ENCODE measurements at regions not wholly inside any gene's neighbourhood (a gene's known extent, or its start where the extent isn't known, plus 50 kb on each side); places are given as distances from the start of the nearest gene placed in this dataset.

DNA sequence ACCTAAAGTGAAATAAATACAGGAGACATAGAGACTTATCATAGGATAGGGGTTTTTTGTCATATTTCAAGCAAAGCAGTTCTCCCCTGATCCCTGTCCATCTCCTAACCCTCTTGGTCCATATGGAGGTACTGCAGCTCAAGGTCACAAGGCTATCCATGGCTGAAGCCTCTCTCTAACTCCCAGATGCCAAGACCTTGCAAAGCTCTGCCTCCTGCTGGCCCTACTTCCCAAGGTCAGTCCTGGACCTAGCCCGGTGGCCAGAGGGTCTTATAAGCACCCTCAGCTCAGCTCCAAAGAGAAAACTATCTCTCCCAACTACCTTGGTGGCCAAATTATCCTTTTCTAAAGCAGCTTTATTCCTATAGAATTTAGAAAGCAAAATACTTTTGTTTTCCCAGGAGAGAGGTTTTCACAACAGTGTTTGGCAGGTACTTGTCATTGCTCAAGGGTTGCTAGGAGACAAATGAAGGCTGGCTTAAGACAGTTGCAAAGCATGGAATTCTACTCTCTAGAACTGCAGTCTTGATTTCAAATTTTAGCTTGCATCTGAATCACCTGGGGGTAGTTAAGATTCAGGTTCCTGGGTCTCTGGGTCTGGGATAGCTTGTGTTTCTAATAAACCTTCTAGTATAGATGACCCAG lies 121.5 kb downstream of the XCL2 start:
- no peak for DNase-seq
- TF ChIP-seq EZH2 (optimal IDR thresholded peaks at IDR 0.05; ENCODE audit: low read depth, low read length) (no peak), EZH2phosphoT487 (IDR thresholded peaks at IDR 0.05; ENCODE audit: low read length) (no peak)
- TF ChIP-seq, protein P1, sequence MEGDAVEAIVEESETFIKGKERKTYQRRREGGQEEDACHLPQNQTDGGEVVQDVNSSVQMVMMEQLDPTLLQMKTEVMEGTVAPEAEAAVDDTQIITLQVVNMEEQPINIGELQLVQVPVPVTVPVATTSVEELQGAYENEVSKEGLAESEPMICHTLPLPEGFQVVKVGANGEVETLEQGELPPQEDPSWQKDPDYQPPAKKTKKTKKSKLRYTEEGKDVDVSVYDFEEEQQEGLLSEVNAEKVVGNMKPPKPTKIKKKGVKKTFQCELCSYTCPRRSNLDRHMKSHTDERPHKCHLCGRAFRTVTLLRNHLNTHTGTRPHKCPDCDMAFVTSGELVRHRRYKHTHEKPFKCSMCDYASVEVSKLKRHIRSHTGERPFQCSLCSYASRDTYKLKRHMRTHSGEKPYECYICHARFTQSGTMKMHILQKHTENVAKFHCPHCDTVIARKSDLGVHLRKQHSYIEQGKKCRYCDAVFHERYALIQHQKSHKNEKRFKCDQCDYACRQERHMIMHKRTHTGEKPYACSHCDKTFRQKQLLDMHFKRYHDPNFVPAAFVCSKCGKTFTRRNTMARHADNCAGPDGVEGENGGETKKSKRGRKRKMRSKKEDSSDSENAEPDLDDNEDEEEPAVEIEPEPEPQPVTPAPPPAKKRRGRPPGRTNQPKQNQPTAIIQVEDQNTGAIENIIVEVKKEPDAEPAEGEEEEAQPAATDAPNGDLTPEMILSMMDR (IDR thresholded peaks at IDR 0.05; ENCODE audit: low read length), result no peak

DNA sequence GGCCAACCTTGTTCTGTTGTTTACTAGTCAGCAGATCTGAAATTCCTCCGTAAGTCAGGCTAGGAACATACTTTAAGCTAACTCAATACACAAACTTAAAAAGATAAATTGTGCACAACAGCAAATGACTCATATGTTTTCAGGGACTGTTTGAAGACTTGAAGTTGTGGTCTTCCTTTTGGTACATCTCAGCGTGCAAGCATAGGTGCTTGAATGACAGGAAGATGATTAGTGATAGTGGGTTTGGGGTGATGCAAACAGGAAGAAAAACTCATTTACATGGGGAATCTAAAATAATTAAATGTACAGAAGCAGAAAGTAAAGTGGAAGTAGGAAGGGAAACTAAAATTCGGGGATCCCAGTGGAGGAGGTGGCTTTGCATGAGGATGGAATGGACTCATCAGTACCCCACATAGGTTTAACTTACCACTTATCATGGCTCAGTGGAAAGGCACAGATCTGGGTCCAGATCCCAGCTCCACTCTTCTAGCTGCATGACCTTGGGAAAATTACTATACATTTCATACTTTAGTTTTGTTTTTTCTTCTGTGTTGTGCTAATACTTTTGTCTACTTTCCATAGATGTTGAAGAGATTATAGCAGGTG lies 122.3 kb downstream of the XCL2 start:
- Histone ChIP-seq H3K9me2 (replicated peaks; ENCODE audit: insufficient read depth, low read length) (no peaks in the 10 kb centered on the region), H3K4me2 (ENCODE audit: low read depth, low read length) (no peak overlapping the region), H3K9me3 (replicated peaks; ENCODE audit: insufficient read depth, low read length) (no peaks in the 10 kb centered on the region), H3F3A (ENCODE audit: insufficient read depth, low read length) (no peaks in the 10 kb centered on the region), H3K4me1 (ENCODE audit: low read length) (no peaks in the 10 kb centered on the region), H3K79me2 (ENCODE audit: low read length) (no peaks in the 10 kb centered on the region), H4K20me1 (ENCODE audit: insufficient read depth, low read length) (no peaks in the 10 kb centered on the region), H3K9ac (ENCODE audit: low read length) (no peak overlapping the region), H3K27me3 (replicated peaks; ENCODE audit: insufficient read depth, low read length) (no peaks in the 10 kb centered on the region), H2AFZ (ENCODE audit: low read length) (no peak overlapping the region), H3K36me3 (replicated peaks; ENCODE audit: insufficient read depth, low read length) (no peaks in the 10 kb centered on the region), H3K4me3 (ENCODE audit: low read length) (no peak overlapping the region), H3K27ac (ENCODE audit: low read length) (no peak overlapping the region)
- no peak for TF ChIP-seq EZH2 (optimal IDR thresholded peaks at IDR 0.05; ENCODE audit: low read depth, low read length)
- no peak for TF ChIP-seq EZH2phosphoT487 (IDR thresholded peaks at IDR 0.05; ENCODE audit: low read length)
- TF ChIP-seq, protein P1 (IDR thresholded peaks at IDR 0.05; ENCODE audit: low read length), result no peak
- no peak for DNase-seq

More for the DNA sequence above, 121.5 kb downstream of the XCL2 start:
- no peaks in the 10 kb centered on the region for H3K9me3 ChIP-seq (replicated peaks; ENCODE audit: insufficient read depth, low read length)
- H3K36me3 ChIP-seq (replicated peaks; ENCODE audit: insufficient read depth, low read length), result no peaks in the 10 kb centered on the region
- no peak overlapping the region for H2AFZ ChIP-seq (ENCODE audit: low read length)
- no peak overlapping the region for H3K9ac ChIP-seq (ENCODE audit: low read length)
- H4K20me1 ChIP-seq (ENCODE audit: insufficient read depth, low read length), result no peaks in the 10 kb centered on the region
- no peaks in the 10 kb centered on the region for H3K4me1 ChIP-seq (ENCODE audit: low read length)
- H3K27ac ChIP-seq (ENCODE audit: low read length), result no peak overlapping the region
- H3K4me2 ChIP-seq (ENCODE audit: low read depth, low read length), result no peak overlapping the region
- no peaks in the 10 kb centered on the region for H3K27me3 ChIP-seq (replicated peaks; ENCODE audit: insufficient read depth, low read length)
- H3F3A ChIP-seq (ENCODE audit: insufficient read depth, low read length), result no peaks in the 10 kb centered on the region
- no peaks in the 10 kb centered on the region for H3K9me2 ChIP-seq (replicated peaks; ENCODE audit: insufficient read depth, low read length)
- no peak overlapping the region for H3K4me3 ChIP-seq (ENCODE audit: low read length)
- no peaks in the 10 kb centered on the region for H3K79me2 ChIP-seq (ENCODE audit: low read length)

DNA sequence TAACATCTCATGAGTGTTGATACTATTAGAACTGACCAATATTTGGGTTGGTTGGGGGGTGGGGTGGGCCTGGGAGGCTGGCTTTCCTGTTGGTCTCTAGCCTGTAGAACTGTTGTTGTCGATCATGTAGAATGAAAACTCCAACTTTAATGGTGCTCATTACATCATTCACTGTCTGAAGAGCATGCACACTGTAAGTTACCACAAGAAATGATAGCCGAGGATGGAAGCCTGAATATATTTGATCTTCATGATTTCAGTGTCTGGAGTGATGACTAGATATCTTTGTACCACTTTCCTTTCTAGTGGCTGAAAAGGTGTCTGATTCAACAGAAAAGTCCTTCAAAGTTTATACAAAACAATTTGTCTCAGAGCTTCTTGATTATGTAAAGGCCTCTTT lies 123.6 kb downstream of the XCL2 start:
- no peaks in the 10 kb centered on the region for H3F3A ChIP-seq (ENCODE audit: insufficient read depth, low read length)
- H3K9me2 ChIP-seq (replicated peaks; ENCODE audit: insufficient read depth, low read length), result no peaks in the 10 kb centered on the region
- H3K79me2 ChIP-seq (ENCODE audit: low read length), result no peaks in the 10 kb centered on the region
- no peak overlapping the region for H2AFZ ChIP-seq (ENCODE audit: low read length)
- no peak overlapping the region for H3K4me2 ChIP-seq (ENCODE audit: low read depth, low read length)
- TF ChIP-seq, protein P1 (IDR thresholded peaks at IDR 0.05; ENCODE audit: low read length), result no peak
- TF ChIP-seq EZH2 (optimal IDR thresholded peaks at IDR 0.05; ENCODE audit: low read depth, low read length) (no peak), EZH2phosphoT487 (IDR thresholded peaks at IDR 0.05; ENCODE audit: low read length) (no peak)
- H3K27me3 ChIP-seq (replicated peaks; ENCODE audit: insufficient read depth, low read length), result no peaks in the 10 kb centered on the region
- no peaks in the 10 kb centered on the region for H3K36me3 ChIP-seq (replicated peaks; ENCODE audit: insufficient read depth, low read length)
- no peak overlapping the region for H3K27ac ChIP-seq (ENCODE audit: low read length)
- no peak overlapping the region for H3K4me3 ChIP-seq (ENCODE audit: low read length)
- DNase-seq, result no peak
- H3K4me1 ChIP-seq (ENCODE audit: low read length), result no peaks in the 10 kb centered on the region
- no peaks in the 10 kb centered on the region for H3K9me3 ChIP-seq (replicated peaks; ENCODE audit: insufficient read depth, low read length)
- no peaks in the 10 kb centered on the region for H4K20me1 ChIP-seq (ENCODE audit: insufficient read depth, low read length)
- H3K9ac ChIP-seq (ENCODE audit: low read length), result no peak overlapping the region
